GM10266 (cell line): ENCODE measurements at regions not wholly inside any gene's neighbourhood (a gene's known extent, or its start where the extent isn't known, plus 50 kb on each side); places are given as distances from the start of the nearest gene placed in this dataset.
A peak's percentile ranks its signal among the peaks of the same experiment; 100 is the strongest.

Source experiments
- DNase-seq: peaks from one replicate; pipeline ENCODE4 v3.0.0; 2012; ENCODE audit errors: extremely low spot score
- CTCF ChIP-seq: IDR thresholded peaks from 2 replicates; pipeline ENCODE4 v1.5.1; 2012; ENCODE audit warnings: mild to moderate bottlenecking, low read depth; ENCODE audit not compliant: control insufficient read depth, insufficient read depth; ENCODE audit errors: missing control alignments

- TF ChIP-seq CTCF, result peak; percentile 6
- no peak for DNase-seq
These were observed 1505.1 kb upstream of the SLC10A2 start for GRCh38 chr13:104571161-104571892.

- no peak for DNase-seq
- no peak for TF ChIP-seq CTCF
These were observed 1500.9 kb upstream of the SLC10A2 start for GRCh38 chr13:104567114-104567513.

DNA sequence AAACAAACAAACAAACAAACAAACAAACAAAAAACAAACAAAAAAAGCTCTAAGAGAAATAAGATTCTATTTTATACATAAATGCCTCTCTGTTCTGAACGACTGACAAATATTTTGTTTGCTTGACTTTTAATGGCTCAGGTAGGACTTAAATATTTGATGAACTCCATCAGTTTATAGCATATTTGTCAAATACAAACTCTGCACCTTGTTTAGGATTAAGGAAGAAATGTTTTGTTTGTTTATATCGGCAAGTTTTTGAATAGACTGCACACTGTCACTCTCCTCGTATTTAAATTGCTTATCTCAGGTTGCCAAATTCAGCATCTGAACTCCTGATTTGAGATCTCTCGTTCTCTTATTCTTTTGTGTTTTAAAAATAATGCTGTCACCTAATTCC is 1499.7 kb upstream of the SLC10A2 start:
- no peak for TF ChIP-seq CTCF
- no peak for DNase-seq

DNA sequence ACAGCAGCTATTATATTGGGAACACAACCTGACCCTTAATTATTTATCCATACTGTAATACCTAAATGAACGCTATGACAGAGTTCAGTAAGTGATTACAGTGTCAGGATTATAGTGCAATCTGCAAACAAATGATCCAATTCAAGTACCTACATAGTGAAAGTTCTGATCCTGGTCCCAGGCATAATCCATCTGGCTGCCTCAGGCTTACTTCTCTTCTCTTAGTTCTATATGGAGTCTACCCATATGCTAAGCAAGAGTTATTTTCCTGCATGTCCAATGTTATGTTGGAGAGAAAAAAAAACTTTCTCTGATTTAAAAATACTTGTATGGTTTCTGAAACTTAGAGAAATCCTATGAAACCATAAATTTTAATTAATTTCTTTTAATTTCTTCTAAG is 1487.7 kb upstream of the SLC10A2 start:
- TF ChIP-seq CTCF, result no peak
- no peak for DNase-seq

DNA sequence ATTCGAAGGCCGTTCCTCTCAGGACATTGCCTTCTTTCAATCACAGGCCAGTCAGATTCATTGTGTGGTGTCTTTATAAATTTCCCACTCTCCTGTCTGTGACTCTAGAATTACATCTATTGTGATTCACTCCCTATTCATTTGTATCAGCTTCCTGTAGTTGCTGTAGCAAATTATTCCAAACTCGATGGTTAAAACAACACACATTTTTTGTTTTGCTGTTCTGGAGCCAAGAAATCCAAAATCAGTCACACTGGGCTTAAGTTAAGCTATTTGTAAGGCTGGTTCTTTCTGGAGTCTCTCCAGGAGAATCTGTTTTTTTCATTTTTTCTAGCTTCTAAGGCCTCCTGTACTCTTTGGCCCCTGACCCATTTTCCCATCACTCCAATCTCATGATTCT is 1487.0 kb upstream of the SLC10A2 start:
- DNase-seq, result no peak

GRCh38 chr13:104534847-104535246 is 1468.6 kb upstream of the SLC10A2 start:
- no peak for DNase-seq
- TF ChIP-seq CTCF, result no peak

More for the DNA sequence above, 1487.0 kb upstream of the SLC10A2 start:
- no peak for TF ChIP-seq CTCF

DNA sequence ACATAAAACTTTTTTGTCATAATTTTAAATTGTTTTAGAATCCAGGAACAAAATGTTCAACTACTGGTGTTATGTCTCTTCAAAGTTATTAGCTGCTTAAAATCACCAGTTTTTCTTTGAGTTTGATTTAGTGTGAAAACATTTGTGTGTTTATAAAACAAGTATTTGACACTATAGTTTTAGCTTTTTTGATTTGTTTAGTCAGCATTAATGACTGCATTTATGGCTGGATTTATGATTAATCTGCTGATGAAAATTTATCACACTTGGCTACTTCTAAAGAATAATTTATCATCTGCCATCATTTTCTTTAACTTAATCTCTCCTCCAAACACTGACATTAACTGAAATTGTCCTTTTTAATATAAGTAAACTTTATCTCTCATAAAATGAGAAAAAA is 1465.9 kb upstream of the SLC10A2 start:
- DNase-seq, result no peak

More for the DNA sequence above, 1465.9 kb upstream of the SLC10A2 start:
- no peak for TF ChIP-seq CTCF
